Stimulated activated CD4-positive, alpha-beta T cell treated with anti-CD3 and anti-CD28 coated beads, Interleukin-2, amount 100 ng/mL, for 24 hours (primary cell): ENCODE measurements at regions not wholly inside any gene's neighbourhood (a gene's known extent, or its start where the extent isn't known, plus 50 kb on each side); places are given as distances from the start of the nearest gene placed in this dataset.

Experiments
- DNase-seq, 2 donors: peaks; one replicate each; pipeline ENCODE4 v3.0.0-alpha.2; 2020

DNA sequence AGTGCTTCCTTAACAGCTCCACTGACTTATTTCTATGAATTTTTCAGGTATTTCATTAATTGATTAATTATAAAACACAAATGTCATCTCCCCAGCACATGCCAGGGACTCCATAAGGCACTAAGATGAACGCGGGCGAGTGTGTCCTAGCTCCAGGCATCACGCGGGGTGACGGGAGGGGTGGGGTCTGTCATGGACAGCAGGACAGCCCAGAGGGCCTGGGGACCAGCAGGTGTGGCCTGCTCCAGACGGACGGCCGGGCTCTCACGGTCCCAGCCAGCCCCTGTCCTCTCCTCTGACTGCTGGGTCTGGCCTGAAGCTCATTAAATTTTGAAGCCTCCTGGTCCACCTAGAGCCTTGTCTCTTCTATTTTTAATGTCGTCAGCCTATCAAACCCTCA lies 531.1 kb downstream of the BRD1 start:
- peak in 1 of 2 donors; percentile 8 for DNase-seq

DNA sequence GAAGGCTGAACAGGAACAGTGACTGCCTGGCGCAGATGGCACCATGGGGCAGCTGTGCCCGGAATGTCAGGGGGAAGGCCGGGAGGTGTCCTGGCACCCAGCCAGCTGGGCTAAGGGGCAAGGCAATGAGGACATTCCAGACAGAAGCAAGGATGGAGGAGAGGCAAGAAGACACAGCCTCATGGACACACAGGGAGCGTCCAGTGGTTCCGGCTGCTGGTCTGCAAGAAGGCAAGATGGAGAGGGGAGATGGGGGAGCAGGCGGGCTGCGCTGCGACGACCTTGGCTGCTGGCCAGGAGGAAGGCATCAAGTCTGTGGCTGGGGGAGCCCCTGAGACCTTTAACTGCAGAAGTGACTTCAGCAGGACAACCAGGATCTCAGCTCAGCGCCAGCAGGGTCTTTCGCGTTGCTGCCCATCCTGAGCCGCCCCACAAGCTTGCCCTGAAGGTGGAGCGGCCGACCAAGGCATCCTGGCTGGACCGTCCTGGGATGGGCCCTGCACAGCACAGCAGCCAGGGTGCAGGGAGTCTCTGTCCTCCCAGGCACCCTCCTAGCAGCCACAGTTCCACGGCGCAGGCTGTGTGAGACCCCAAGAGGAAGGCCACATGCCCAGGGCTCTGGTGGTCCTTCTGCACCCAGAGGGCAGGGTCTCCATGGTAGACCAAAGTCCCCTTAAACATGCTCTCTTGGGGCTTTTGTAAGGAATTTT lies 531.7 kb downstream of the BRD1 start:
- peak in 1 of 2 donors; percentile 7 for DNase-seq

GRCh38 chr22:49295465-49295743 lies 532.3 kb downstream of the BRD1 start:
- no peak for DNase-seq

GRCh38 chr22:49294656-49295464 lies 532.8 kb downstream of the BRD1 start:
- peak in 1 of 2 donors; percentile 3 for DNase-seq

DNA sequence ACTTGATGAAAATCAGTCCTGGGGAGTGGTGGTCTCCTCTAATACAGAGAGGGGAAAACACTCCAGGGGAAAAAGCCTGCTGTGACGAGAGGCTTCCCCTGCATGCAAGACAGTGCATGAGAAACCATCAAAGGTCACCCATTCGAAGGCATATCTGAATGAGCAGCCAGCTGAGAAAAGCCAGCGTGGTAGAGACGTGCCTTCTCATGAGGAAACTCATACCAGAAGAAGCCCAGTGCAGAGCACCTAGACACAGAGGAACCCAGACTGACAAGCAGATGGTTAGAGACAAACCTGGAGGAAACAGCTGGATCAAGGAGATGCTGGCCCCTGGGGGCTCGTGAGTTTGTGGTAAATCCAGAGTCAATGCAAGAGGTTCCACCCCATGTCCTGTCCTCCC lies 534.8 kb downstream of the BRD1 start:
- no peak for DNase-seq

- no peak for DNase-seq
Measured at GRCh38 chr22:49291781-49292180, 535.9 kb downstream of the BRD1 start.

- DNase-seq = no peak
Measured at GRCh38 chr22:49291169-49291568, 536.5 kb downstream of the BRD1 start.

- no peak for DNase-seq
Measured at GRCh38 chr22:49290711-49291110, 537.0 kb downstream of the BRD1 start.

DNA sequence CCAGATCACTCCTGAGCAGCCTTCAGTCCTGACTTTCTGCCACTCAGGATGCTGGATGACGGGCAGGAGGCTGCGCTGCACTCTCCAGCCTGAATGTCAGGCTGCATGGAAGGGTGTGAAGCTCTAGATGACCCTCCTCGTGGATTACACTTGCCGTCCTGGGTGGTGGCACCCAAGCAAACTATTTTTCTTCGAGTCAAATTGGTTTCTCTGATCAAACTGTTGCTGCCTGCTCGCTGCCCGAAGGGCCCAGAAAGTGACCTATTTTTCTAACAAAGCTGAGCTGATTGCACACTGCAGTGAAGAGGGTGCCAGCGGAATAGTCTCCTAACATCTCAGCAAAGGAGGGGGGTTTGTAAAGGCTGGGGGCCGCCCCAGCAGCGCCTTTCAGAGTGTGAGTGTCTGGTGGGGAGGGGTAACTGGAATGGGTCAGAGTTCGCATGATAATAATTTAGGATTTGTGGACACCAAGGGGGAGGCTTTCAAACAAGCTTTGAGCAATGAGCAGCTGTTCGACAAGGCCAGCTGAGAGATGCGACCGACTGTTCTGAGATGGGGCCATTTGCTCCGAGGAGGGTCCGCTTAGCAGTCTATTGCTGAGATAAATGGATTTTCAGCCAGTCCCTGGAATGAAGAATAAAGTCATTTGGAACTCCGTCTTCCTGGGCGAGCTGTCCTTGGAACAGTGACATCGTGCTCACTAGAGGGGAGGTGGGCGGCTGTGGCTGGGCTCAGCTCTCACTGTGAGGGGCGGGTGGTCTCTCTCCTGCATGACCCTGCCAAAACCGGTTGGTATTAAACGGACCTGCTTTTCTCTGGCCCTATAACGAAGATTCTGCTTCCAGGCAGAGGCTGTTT lies 537.6 kb downstream of the BRD1 start:
- no peak for DNase-seq

DNA sequence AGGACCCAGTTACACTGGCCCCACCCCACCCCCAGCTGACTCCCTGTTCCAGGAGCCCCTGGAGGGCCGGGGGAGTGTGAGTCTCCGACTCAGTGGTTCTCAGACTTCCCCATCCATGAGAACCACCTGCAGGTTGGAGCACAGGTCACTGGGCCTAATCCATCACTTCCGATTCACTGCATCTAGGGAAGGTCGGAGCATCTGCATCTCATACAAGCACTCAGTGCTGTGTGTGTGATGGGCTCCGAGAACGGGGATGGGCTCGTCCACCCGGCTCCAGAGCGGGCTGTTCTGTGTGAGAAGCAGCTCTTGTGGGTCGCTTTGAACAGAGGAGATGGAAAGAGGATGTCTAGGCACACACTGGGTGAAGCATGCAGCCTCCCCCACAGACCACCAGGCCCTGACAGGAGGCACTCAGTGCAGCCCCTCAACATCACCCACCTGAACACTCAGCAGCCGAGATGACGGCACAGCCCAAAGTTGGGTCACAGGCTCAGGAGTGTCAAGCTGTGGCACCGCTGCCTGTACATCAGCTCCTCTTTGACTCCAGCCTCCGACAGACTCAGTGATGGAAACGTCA lies 541.4 kb downstream of the BRD1 start:
- DNase-seq = no peak

- no peak for DNase-seq
Measured at GRCh38 chr22:49284931-49285330, 542.7 kb downstream of the BRD1 start.

- no peak for DNase-seq
Measured at GRCh38 chr22:49284056-49284784, 543.5 kb downstream of the BRD1 start.

GRCh38 chr22:49282596-49282995 lies 545.1 kb downstream of the BRD1 start:
- no peak for DNase-seq

DNA sequence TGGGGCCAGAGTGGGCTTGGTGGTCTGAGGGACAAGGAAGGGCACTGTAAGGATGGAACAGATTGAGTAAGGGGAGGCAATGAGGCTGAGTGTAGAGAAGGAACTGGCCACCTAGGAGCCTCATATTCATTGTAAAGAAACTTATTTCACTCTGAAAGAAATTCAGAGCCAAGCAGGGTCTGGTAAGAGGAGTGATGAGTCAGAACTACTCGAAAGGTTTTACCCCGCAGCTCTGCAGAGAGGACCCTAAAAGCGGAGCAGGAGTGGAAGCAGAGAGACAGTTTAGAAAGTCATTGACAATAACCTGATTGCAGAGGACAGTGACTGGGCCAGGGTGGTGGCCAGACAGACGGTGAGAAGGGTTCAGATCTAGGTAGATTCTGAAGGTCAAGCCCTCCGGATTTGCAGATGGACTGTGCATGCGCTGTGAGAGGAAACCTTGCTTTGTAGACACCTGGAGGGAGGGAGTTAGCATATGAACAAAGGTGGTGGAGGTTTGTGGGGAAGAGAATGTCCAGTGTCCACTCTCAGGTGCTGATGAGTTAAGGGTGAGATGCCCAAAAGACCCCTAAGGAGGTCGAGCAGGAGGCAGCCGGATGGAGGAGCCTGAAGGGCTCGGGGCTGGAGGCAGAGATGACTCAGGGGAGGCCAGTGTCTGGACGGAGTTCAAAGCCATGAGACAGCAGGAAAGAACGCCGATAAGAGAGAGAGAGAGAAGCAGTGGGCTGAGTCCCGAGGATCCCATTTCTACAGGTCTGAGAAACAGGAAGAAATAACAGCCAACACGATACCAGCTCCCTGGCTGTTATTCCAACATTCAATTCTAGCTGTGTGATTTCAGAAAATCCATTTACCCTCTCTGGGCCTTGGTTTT lies 546.0 kb downstream of the BRD1 start:
- no peak for DNase-seq

- no peak for DNase-seq
Measured at GRCh38 chr22:49278340-49278739, 549.3 kb downstream of the BRD1 start.

DNA sequence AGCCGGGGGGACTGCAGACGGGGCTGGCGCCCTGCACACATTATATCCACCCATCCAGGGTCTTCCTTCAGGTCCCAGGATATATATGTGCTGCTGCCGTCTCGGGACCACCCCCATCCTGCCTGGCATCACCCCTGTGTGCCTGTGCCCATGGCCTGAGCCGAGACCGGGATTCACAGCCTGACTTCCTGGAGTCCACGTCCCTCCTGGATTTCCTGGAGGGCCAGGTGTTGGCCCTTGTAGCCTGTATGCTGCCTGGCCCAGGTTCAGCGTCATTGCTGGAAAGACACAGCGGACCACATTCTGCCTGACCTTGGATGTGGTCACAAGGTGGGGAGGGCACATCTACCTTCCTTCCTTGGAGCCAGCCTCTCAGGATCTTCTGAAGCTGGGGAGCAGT lies 551.1 kb downstream of the BRD1 start:
- DNase-seq = no peak

DNA sequence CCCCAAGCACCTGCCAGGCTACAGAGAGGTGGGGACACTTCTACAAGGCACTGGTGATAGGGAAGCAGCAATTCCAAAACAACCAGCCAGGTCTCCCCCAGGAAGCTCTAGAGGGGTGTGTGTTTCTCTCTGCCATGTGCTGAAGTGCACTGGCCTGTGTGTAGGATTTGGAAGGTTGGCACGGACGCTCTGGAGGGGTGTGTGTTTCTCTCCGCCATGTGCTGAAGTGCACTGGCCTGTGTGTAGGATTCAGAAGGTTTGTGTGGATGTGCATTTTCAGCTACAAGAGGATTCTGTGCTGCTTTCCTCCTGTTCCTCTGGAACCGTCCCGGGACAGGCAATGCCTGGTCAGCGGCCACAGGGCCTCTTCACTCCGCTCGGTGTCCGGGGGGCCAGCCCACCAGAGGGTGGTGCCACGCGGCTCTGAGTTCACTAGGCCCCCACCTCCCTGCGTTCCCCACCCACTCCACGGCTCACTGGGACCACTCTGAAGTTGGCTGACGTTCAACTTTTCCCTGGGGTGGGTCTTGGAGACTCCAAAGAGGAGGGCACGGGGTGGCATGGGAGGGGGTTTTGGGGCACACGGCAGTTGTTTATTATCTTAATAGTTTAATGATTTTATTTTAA lies 552.8 kb downstream of the BRD1 start:
- DNase-seq = no peak

DNA sequence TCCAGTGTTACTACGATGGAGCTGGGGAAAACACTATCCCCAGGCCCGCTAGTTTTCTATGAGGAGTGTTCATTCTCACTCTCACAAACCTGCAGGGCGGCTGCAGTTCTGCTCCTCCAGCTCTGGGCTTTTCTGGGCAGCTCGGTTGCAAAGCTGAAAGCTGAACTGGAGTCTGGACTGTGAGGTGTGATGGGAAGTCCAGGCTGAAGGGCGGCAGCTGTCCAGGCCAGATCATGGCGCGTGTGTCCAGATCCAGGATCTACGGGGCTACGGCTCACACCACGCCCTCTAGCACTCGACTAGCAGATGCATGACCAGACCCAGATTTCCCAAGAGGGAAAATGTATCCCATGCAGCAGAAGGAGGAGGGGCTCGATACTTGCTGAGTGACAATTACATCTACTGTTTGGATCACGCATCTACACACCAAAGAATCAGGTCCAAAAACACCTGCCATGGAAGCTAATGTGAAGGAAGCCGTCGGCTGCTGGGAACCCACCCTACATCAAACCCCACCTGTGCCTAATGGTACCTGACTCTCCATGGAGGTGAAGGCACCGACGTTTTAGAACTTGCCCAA lies 555.0 kb downstream of the BRD1 start:
- no peak for DNase-seq

DNA sequence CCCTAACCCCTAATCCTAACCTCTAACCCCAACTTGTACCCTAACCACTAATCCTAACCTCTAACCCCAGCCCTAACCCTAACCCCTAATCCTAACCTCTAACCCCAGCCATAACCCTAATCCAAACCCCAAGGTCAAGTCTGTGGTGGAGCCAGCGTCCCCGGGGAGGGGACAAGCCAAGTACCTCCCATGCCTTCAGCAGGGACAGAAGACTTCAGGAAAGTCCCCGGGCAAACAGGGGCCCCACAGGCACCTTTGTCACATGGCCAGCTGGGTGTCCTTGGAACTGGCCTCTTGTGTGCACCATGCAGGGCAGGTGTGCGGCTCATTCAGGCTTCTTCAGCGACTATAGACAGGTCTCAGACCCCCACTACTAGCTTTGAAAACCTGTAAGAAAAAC lies 555.8 kb downstream of the BRD1 start:
- no peak for DNase-seq

DNA sequence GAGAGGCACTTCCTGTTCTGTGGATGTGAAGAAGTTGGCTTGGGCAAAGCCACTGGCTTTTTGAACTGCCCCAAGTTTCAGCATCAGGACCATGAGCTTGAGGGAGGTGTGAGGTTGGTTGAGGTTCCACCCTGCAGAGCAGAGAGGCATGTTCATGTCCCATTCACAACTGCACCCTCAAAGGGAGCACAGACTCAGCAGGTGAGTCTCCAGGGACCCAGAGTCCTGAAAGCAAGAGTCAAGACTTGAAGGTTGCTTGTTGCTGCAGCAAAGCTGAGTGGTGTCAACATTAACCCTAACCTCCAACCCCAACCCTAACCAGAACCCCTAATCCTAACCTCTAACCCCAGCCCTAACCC lies 556.3 kb downstream of the BRD1 start:
- no peak for DNase-seq
